ENCODE measurements at regions not wholly inside any gene's neighbourhood (a gene's known extent, or its start where the extent isn't known, plus 50 kb on each side); places are given as distances from the start of the nearest gene placed in this dataset.

DNA sequence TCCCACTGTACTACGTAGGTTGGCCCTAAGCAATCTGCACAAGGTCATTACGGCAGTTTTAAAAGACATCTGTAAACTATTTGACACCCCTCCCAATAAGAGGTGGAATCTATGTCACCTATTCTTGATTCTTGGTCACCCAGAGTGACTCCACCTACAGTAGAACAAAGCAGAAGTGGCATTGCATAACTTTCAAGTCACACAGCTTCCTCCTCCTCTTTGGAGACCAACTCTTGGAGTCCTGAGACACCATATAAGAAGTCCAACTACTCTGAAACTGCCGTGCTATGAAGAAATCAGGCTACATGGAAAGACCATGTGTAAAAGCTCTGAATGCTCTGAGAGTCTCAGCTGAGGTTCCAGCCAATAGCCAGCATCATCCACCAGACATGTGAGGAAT lies 253.5 kb upstream of the CDH20 start:
- TF ChIP-seq POLR2A (IDR thresholded peaks at IDR 0.05; ENCODE audit: low read depth, low read length) (no peak), POLR2AphosphoS5 (IDR thresholded peaks at IDR 0.05; ENCODE audit: low read depth, low read length) (no peak)
